NCI-H2196 treated with DMSO at 0.1 percent for 48 hours (cell line): ENCODE measurements at regions not wholly inside any gene's neighbourhood (a gene's known extent, or its start where the extent isn't known, plus 50 kb on each side); places are given as distances from the start of the nearest gene placed in this dataset.

Source experiments
- DNase-seq: peaks from one replicate; lab custom pipeline; 2025; ENCODE audit not compliant: unreplicated experiment; lab: John Stamatoyannopoulos, UW

DNA sequence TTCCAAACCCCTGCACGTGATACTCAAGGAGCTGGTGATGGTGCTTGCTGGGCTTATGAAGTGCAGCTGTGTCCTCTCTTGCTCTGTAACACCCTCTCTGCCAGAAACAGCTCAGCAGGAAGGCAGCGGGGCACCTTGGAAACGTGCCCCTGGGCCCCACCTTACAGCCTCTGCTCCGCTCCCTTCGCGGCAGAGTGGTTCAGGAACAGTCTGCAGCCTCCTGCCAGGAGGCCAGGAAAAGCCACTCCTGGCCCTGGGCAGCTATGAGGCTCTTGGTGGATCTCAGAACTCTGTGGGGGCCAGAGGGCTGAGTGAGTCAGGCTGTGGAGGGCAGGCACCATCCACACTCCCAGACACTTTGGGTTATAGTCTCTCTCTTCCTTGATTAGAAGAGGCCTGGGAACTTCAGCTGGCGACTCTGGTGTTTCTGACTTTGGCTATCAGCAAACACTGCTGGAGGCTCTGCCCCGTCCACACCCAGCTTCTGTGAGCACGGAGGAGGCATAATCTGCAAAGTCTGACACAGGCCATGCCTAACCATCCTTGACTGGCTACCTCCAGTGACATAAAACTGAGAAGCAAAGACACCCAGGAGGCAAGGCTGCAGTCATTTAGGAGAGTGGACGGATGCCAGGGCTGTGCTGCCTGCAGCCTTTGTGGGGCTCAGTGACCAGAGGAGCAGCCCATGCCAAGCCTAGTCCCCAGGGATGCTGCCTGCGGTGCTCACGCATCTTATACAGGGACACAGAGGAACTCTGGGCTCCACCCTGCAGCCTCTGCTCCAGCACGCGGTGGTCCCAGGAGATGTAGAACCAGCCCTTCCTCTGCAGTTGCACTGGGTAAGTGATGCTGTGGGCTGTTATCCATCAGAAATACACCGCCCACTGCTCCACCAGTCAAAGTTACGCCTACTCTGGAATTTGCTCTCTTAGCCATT lies 65.3 kb downstream of the METRNL start:
- no peak for DNase-seq

DNA sequence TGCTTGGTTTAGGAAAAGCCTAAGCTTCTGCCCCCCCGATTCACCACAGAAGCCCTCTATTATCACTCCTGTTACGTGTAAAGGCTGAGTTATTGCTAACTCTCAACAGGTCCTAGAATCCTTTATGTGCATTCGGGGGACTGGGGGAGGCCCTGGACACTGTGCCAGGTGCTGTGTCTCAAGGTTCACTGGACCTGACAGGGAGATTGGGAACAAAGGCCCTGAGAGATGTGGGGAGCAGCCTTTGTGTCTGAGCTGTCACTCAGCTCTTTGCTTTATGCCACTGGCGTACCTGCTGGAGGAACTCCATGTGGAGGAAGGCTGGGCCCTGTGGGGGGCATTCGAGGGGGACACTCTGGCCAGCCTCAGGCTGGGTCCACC lies 65.9 kb downstream of the METRNL start:
- no peak for DNase-seq

DNA sequence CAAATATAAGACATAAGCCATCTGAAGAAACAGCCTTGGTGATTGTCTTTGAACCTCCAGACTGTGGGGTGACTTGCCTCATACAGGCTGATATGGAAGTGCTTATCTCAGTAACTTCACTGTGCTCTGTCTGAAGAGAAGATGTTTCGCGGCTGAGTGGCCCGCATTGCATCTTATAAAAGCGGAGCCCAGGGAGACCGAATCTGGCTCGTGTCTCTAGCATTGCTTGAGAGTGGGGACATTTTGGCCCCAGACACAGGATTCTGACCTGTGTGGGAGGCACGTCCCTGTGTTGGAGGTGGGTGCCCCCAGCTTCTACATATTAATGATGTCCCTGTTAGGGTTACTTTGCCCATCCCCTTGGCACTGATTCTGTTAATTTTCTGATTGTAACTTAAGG lies 66.4 kb downstream of the METRNL start:
- DNase-seq = no peak

DNA sequence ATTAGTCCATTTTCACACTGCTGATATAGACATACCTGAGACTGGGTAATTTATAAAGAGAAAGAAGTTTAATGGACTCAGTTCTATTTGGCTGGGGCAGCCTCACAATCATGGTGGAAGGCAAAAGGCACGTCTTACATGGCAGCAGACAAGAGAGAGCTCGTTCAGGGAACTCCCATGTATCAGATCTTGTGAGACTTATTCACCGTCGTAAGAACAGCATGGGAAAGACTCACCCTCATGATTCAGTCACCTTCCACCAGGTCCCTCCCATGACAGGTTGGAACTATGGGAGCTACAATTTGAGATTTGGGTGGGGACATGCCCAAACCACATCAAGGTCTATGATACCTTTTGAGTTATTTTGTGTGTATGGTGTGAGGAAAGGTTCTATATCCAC lies 66.9 kb downstream of the METRNL start:
- no peak for DNase-seq

DNA sequence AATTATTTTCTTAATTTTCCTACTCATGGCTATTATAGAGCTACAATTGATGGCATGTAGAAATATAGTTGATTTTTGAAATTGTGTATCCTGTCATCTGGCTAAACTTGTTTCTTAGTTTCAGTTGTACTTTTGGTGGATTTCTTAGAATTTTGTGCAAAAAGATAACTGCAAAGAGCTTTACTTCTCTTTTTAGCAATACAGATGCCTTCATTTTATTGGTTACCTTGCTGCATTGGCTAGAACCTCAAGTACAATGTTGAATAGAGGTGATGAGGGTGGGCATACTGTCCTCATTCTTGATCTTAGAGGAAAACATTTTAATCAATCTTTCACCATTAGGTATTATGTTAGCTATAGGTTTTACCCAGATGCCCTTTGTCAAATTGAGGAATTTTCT lies 67.9 kb downstream of the METRNL start:
- DNase-seq = no peak

DNA sequence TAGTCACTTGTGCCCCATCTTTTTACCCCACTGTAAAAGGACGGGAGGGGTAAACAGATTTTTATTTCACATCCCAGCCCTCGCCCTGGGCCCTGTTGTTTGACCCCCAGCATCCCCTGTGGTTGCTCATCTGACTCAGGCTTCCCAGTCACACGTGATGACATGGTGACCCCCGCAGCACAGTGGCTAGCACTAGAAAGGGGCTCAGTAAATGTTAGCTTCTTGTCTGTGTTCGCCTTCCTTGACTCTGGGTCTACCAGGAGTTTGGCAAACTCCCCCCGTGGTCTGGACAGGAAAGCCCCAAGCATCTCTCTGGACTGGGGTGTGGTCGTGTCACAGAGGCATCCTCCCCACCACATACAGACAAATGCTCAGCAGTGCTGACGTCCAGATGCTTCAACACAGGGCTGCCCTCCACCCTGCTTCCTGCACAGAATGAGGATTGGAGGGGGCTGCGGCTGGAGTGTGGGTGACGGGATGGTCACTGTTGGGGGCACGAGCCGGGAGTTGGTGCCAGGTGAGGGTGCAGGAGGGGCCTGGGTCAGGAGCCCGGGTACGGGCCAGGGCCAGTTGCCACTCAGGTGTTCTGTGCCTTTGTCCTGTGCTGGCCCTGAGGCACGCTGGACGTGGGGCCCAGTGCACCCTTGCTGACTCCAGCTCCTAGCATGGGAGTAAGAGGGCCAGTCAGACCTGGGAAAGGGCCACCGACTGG lies 69.1 kb downstream of the METRNL start:
- DNase-seq = no peak

DNA sequence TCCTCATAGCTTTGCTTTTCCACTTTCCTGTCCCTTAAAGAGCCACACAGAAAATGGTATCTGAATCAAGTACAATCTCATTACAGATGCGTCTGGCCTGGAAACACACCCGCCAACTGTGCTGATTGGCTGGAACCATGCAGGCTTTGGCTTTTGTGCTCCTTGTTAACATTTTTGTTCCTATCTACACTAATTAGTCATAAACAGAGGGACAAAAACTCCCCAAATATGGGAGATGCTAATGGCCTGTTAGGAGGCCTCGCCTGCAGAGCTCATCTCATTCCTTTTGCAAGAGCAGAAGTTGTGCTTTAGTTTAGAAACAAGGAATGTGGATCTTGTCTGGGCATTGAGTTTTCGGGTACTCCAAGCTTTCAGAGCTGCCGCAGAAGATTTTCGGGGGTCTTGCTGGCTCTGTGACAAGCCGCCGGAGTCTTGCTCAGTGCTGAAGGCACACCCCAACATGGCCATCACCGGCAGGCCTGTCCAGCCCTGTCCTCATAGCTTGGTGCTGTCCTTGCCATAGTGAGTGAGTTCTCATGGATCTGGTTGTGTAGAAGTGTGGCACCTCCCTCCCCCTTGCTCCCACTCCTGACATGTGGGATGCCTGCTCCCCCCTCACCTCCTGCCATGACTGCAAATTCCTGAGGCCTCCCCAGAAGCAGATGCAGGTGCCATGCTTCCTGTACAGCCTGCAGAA lies 69.8 kb downstream of the METRNL start:
- DNase-seq = no peak

DNA sequence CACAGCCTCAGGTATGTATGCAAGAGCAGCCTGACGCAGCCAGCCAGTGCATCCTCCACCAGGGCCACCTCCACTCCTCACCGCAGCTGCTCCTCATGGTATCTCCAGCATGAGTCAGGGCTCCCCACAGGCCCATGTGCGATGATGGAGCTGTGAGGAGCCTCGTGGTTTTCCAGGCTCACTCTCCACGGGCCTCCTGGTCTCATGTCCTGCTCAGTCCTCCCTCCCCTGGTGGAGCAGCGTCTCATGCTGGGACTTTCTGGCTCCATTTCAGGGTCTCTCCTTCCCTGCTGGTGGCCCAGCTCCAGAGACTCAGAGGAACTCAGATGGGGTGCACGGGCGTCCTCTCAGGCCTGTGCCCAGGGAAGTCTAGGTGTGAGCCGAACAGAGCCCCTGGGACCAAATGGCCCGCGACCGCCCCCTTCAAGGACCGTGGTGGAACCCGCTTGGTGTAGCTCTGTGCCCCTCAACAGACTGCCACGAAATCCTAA lies 70.4 kb downstream of the METRNL start:
- no peak for DNase-seq

DNA sequence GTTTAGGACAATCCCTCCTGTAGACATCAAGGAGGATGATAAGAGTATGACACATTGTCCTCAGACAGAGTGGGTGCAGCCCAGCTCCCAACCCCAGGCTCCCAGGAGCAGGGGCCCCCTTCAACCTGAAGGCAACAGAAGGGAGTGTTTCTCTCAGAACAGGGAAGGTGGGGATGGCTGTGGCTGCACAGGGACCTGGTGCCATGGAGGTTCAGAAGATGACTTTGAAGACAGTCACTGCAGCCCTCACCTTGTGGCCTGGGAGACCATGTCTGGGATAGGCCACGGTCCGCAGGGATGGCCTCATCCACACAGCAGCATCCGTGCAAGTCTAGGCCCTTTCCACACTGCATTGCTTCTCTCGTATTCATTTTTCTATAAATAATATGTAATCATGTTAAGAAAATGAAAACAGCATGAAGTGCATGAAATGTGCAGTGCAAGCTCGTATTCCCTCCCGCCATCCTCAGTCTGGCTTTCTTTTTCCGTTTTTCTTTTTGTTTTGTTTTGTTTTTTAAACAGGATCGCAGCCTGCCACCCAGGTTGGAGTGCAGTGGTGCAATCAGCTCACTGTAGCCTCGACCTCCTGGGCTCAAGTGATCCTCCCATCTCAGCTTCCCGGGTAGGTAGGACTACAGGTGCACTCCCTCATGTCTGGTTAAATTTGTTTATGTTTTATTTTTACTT lies 71.1 kb downstream of the METRNL start:
- DNase-seq = no peak

DNA sequence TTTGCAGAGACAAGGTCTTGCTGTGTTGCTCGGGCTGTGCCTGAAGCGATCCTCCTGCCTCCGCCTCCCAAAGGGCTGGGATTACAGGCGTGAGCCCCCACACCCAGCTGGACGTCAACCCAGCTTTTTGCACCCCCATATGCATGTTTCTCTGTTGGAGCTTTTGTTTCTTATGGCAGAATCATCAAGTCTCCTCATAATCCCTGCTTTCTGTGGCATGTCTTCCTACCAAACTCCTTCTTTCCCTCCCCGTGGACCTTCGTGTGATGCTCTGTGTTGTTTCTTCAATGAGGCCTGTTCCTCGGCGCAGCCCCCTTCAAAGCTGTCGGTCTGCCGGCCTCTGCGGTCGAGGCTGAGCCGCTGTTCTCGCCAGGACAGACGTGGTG lies 71.6 kb downstream of the METRNL start:
- no peak for DNase-seq

DNA sequence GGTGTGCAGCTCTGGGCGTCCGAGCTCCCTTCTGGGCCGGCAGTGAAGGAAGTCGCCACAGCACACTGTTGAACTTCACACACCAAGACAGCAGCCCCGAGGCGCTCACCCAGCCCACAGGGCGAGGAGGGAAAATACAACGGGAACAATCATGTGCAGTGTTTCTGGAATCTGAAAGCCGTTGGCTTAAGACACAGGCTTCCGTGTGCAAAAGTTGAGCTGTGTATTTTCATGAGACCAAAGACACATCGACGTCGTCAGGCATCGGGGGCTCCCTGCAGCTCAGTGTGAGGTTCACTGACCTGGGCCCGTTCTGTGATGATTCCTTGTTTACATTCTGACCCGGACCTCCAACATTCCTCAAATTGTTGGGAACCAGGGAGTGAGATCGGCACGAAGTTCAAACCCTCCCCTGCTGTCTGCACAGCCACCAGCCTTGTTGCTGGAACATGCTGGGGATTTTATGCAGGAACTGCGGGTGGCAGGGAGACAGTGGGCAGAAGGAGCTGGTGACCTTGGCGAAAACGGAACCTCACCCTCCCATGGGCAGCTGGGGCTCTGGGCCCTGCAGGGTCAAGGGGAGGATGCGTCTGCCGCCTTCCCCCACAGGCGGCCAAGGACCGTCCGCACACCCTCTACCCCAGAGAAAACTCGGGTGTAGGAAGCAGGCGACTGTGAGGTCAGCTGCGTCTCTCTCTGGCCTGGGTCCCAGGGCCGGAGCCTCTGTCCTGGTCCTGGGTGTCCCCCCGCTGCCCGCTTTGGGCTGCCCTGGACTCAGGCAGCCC lies 72.2 kb downstream of the METRNL start:
- no peak for DNase-seq

DNA sequence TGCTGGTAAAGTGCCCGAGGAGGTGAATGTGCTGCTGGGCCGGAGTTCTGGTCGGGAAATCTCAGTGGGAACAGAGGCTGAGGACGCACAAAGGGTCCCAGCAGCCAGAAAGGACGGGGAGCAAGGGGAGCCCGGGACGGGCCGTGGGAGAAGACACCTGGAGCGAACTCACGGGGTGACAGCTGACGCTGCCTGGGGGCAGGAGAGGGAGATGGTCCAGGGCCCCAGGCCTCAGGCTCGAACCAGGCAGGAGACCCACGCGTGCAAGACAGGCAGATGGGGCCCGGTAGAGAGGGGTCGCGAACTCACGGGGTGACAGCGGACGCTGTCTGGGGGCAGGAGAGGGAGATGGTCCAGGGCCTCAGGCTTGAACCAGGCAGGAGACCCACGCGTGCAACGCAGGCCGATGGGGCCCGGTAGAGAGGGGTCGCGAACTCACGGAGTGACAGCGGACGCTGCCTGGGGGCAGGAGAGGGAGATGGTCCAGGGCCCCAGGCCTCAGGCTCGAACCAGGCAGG lies 72.9 kb downstream of the METRNL start:
- no peak for DNase-seq

DNA sequence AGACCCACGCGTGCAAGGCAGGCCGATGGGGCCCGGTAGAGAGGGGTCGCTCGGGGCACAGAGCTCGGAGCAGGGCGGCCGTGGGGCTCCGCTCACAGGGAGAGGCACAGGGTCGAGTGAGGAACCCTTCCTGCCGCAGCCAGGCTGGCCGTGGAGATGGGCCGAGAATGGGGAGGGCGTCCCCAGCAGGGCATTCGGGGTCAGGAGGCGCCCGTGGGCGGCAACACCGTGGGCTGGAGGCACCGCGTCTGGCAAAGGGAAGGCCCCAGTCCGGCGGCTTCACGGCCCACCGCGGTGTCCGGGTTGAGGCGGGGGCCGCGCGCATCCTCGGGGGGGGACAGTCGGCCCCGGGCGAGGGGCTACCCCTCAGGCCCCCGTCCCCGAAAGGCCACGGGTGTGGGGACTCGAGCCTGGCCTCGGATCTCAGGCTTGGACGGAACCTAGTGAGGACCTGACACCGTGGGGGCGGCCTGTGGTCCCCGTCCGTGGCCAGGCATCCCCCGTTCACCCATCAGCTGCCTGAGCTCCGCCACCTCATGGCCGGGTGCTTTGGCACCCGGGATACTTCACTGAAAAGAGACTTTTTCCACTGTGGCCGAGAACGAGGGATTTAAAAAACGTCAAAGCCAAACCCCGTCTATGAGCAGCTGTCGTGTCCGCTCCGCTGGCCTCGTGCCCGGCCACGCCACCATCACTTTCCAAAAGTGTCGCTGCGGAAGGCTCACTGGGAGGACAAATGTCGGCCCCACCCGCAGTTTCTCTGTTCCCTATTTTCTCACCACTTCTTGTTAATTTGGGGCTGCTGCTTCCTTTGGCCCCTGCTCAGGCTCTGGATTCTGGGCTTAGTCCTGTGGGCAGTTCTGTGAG lies 73.6 kb downstream of the METRNL start:
- no peak for DNase-seq

DNA sequence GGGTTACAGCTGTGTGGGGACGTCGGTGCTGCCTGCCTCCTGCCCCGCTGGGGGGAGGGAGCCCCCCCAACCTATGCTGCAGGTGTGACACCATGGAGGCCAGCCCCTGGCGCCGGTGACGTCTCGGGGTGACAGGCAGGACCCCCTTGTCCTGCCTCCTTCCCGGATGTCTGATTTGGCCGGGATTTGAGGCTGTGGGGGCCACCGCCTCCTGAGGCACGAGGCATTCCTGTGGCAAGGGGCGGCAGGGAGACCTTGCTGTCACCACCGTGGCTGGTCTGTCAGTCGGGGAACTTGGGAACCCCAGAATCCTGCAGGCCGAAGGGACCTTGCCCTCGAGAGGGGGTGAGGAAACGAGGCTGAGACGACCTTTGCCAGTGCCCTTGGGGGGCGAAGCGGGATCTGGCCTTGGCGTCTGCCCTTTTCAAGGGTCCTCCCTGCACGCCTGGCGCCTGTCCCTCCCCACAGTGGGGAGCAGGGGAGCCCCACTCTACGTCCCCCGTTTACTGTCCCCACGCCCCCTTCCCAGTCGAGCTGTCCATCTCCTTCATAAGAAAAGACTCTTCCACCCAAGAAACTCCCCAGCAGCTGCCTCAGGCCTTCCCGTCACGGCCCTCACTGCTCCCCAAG lies 74.4 kb downstream of the METRNL start:
- DNase-seq = no peak

DNA sequence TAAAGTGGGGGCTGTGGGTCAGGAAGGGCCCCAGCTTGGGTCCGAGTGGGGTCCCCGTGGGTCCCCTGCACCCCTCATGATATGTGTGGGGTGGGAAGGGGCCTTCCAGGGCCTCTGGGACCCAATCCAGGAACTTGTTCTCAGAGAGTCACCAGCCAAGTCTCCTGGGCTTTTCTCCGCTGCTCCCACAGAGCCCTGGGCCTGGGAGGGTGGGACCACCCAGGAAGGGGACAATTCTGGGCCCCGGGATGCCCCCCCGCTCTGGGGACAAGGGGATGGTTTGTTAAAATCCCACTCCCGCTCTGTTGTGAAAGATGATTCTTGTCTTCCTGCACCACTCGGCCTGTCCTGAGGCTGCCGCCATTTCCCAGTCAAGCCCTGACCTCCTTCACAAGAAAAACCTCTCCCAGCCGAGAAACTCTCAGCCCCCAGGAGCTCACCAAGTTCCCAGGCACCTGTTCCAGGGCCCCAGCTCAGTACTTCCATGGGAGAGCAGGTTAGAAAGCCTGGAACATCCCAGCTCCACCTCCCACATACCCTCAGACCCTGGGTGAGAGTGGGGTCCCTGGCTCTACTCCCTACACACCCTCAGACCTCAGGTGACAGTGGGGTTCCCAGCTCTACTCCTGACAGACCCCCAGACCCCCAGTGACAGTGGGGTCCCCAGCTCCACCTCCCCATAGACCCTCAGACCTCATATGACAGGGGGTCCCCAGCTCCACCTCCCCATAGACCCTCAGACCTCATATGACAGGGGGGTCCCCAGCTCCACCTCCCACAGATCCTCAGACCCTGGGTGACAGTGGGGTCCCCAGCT lies 75.1 kb downstream of the METRNL start:
- no peak for DNase-seq

DNA sequence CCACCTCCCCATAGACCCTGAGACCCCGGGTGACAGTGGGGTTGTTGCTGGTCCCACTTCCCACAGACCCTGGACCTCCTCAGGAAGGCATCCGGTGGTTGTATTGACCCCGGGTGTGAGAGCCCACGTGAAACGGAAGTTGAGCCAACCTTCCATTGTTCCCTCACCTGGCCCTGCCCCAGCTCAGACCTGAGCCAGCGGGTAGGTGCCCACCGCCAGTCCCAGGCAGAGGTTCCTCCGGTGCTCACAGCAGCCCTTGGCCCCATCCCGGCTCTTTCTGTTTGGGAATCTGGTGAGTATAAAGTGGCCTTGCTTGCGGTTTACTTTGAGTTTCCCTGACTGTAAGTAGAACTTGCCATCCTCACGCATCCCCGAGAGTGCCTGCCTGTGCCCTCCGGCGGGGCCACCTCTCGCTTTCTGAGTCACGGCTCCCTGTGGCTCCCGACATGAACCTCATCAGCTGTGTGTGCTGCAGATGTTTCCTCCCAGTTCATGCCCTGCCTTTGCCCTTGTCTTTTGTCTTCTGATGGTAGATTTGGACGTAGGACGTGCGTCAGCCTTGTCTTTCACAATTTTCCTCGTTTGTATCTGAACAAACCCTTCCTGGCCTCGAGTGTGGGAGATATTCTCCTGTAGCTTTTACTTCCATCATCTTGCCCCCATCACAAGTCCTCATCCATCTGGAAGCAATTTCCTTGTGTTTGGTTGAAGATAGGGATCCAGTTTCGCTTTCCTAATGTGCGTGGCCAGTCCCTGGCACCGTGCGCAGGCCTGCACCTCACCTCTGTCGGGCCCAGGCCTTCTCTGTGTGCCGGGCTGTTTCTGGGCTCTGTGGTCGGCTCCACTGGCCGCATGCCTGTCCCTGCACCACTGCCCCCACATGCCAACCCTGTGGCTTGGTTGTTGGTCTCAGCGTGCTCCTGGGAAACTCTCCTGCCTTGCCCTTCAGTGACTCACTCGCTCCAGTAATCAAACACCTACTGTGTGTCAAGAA lies 76.0 kb downstream of the METRNL start:
- DNase-seq = no peak

DNA sequence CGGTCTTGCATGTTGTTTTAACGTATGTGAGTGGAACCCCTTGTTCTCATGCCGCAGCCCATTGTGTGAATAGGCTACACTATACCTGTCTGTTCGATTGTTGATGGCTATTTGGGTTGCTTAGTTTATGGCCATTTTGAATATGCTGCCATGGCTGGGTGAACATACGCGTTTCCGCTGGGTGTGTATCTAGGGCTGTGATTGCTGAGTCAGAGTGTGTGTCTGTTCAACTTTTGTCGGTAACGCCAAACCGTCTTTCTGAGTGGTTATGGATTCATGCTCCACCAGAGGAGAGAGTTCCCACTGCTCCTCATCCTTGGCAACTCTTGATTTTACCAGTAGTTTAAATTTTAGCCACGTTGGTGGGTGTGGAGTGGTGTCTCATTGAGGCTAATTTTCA lies 77.0 kb downstream of the METRNL start:
- DNase-seq = no peak
